ENCODE measurements at regions not wholly inside any gene's neighbourhood (a gene's known extent, or its start where the extent isn't known, plus 50 kb on each side); places are given as distances from the start of the nearest gene placed in this dataset.

DNA sequence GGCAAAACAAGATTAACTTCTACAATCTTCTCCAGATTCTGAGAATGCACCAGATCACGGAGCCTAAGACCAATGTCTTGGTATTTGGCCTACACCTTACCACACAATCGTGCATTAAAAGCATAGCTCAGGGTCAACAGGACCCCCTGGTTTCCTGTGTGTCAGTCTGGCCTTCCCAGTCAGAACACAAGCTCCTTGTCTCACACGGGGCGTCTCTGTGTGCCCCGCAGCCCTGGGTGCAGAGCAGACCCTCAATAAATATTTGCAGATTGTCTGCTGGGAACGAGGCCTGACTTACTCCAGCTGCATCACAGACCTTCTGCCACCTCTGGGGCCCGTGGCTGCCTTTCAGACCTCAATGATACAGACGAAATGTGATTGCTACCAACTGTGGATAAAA lies 82.5 kb upstream of the CTNNB1 start:
- Histone ChIP-seq H3K4me1 (peaks cover 0 to 14% (median 5%) of the 10 kb centered on the region in 4 donors), H3K4me3 (no peak overlapping the region), H3K9me3 (no peaks in the 10 kb centered on the region), H3K36me3 (no peaks in the 10 kb centered on the region), H3K27me3 (no peaks in the 10 kb centered on the region), H3K27ac (no peak overlapping the region)
- TF ChIP-seq, protein P1, sequence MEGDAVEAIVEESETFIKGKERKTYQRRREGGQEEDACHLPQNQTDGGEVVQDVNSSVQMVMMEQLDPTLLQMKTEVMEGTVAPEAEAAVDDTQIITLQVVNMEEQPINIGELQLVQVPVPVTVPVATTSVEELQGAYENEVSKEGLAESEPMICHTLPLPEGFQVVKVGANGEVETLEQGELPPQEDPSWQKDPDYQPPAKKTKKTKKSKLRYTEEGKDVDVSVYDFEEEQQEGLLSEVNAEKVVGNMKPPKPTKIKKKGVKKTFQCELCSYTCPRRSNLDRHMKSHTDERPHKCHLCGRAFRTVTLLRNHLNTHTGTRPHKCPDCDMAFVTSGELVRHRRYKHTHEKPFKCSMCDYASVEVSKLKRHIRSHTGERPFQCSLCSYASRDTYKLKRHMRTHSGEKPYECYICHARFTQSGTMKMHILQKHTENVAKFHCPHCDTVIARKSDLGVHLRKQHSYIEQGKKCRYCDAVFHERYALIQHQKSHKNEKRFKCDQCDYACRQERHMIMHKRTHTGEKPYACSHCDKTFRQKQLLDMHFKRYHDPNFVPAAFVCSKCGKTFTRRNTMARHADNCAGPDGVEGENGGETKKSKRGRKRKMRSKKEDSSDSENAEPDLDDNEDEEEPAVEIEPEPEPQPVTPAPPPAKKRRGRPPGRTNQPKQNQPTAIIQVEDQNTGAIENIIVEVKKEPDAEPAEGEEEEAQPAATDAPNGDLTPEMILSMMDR (IDR thresholded peaks at IDR 0.05): no peak
- intact Hi-C loops (cut with DNase I; ENCODE audit: low total_unique reads): no loop called here
- no peak for DNase-seq

DNA sequence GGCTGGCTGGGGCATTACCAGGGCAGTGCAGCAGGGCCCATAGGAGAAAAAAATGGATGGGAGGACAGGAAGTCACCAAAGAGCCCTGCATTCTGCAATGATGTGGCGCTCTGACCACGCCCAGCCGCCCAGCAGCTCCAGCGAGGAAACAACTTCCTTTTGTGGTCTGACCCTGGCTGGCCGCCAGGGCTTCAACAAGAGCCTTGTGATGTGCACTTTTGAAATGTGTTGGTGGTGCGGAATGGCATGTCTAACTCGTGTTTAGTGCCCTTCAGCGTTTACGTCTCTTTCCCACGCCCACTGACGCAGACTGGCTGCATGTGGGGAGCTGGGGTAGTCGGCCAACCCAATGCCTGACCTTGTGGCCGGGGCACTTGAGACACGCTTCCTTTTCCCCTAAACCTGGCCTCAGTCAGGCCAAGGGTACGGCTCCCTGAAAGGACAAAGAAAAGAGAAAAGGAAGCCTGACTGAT lies 81.9 kb upstream of the CTNNB1 start:
- H3K4me3 ChIP-seq: no peak overlapping the region
- TF ChIP-seq, protein P1 (IDR thresholded peaks at IDR 0.05): no peak
- intact Hi-C loops (cut with DNase I; ENCODE audit: low total_unique reads): no loop called here

DNA sequence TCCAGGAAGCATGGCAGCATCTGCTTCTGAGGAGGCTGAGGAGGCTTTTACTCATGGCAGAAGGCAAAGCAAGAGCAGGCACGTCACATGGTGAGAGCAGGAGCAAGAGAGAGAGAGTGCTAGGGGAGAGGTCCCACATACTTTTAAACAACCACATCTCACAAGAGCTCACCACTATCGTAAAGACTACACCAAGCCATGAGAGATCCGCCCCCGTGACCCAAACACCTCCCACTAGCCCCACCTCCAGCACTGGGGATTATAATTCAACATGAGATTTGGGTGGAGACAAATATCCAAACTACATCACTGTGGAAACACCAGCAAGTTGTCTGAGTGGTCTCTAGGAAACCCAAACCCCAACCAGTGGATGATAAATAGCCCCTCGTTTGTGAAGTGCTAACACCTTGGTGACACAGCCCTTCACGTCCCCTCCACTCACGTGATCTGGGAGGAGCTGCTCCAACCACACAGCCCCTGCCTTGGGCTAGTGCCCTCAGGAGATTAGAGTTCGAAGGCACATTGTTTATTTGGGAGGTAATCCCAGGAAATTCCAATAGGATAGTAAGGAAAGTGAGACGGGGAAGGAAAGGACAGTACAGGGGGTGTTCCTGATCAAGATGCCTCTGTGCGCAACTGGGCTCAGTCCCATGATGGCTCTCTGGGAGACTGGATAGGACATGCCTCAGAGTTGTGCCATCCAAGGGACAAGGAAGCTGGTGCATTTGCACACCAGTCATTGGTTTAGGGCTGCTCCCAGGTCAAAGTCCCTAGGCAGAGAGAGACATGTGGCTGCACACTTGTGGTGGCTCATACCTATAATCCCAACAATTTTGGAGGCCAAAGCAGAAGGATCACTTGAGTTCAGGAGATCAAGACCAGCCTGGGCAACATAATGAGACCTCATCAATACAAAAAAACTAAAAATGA lies 80.6 kb upstream of the CTNNB1 start:
- intact Hi-C loops (cut with DNase I; ENCODE audit: low total_unique reads): no loop called here

More for the DNA sequence above, 81.9 kb upstream of the CTNNB1 start:
- Histone ChIP-seq H3K4me1 (peaks cover 0 to 14% (median 5%) of the 10 kb centered on the region in 4 donors), H3K27me3 (no peaks in the 10 kb centered on the region), H3K9me3 (no peaks in the 10 kb centered on the region), H3K36me3 (no peaks in the 10 kb centered on the region), H3K27ac (no peak overlapping the region)
- peak; percentile 86 to 90 for DNase-seq

DNA sequence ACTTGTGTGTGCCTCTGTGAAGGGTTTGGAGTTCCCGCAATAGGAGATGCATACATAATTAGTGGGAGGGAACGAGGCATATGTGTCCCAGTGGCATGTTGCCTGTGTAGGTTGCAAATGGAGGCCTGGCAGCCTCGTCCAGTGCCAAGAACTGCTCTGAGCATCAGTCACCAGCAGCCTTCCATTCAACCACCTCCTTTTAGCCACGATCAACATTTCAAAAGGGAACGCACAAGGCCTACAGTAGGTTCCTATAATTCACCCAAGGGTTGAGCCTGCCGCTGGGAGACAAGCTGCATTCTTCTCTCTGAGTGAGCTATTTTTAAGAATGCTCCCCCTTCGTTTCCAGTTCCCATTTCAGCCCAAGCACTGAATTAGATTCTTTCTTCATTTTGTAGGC lies 78.8 kb upstream of the CTNNB1 start:
- intact Hi-C loops (cut with DNase I; ENCODE audit: low total_unique reads): no loop called here
- no peak for DNase-seq
- Histone ChIP-seq H3K4me1 (peaks cover 0 to 14% (median 5%) of the 10 kb centered on the region in 4 donors), H3K36me3 (no peaks in the 10 kb centered on the region), H3K27ac (peak overlapping the region; percentile 12 to 18), H3K4me3 (no peak overlapping the region), H3K9me3 (peaks cover 0 to 8% (median 0%) of the 10 kb centered on the region in 3 donors), H3K27me3 (no peaks in the 10 kb centered on the region)
- TF ChIP-seq, protein P1 (IDR thresholded peaks at IDR 0.05): no peak

More for the DNA sequence above, 80.6 kb upstream of the CTNNB1 start:
- DNase-seq: no peak
- H3K4me1 ChIP-seq: peaks cover 0 to 14% (median 5%) of the 10 kb centered on the region in 4 donors
- no peaks in the 10 kb centered on the region for H3K36me3 ChIP-seq
- no peaks in the 10 kb centered on the region for H3K27me3 ChIP-seq
- no peak overlapping the region for H3K4me3 ChIP-seq
- TF ChIP-seq, protein P1 (IDR thresholded peaks at IDR 0.05): no peak
- no peak overlapping the region for H3K27ac ChIP-seq
- no peaks in the 10 kb centered on the region for H3K9me3 ChIP-seq

DNA sequence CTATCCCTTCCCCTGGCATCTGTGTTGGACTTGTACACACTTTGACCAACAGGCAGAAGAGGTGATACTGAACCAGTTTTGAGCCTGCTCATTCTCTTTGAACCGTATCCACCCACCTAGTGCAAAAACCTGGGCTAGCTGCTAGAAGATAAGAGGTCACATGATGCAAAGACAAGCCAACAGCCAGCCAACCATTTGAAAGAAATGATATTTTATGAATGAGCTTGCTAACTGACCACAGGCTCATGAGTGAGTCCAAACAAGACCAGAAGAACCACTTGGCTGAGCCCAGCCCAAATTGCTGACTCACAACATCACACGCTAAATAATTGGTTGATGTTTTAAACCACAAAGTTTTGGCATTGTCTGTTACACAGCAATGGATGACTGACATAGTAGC lies 74.0 kb upstream of the CTNNB1 start:
- Histone ChIP-seq H3K4me3 (no peak overlapping the region), H3K27me3 (no peaks in the 10 kb centered on the region), H3K4me1 (peaks cover 0 to 11% (median 3%) of the 10 kb centered on the region in 4 donors), H3K36me3 (no peaks in the 10 kb centered on the region), H3K9me3 (peaks cover 0 to 26% (median 12%) of the 10 kb centered on the region in 3 donors), H3K27ac (no peak overlapping the region)
- intact Hi-C loops (cut with DNase I; ENCODE audit: low total_unique reads): no loop called here
- TF ChIP-seq, protein P1 (IDR thresholded peaks at IDR 0.05): no peak
- DNase-seq: no peak
